Astrocyte (in vitro differentiated cells and primary cell): ENCODE measurements at regions not wholly inside any gene's neighbourhood (a gene's known extent, or its start where the extent isn't known, plus 50 kb on each side); places are given as distances from the start of the nearest gene placed in this dataset.

Experiments
- EZH2 ChIP-seq: IDR thresholded peaks from 2 replicates; pipeline ENCODE4 v1.6.1; 2012; ENCODE audit warnings: mild to moderate bottlenecking, low read length, inconsistent platforms; ENCODE audit not compliant: insufficient read depth
- TF ChIP-seq, protein P1 (sequence below): IDR thresholded peaks from 2 replicates; pipeline ENCODE4 v1.5.1; 2011; ENCODE audit warnings: low read depth, mild to moderate bottlenecking, inconsistent platforms, low read length, moderate library complexity; ENCODE audit not compliant: insufficient read depth

DNA sequence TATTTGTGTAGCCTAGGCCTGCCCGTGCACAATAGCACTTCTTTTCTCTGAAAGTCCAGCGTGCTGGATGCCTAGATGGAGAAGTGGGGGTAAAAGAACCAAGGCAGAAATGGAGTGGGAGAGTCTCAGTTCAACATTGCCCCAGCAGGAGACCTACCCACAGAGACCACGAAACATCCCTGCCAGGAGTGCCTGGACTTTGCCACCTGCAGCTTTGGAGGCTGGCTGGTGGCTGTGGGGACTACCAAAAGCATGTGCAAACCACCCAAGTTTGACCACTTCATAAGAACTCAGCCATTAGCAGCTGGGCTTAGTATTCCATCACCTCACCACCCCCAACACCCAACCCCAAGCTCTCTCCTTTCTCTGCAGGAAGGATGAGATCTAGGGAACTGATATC is 416.9 kb upstream of the ID2 start:
- TF ChIP-seq, protein P1, sequence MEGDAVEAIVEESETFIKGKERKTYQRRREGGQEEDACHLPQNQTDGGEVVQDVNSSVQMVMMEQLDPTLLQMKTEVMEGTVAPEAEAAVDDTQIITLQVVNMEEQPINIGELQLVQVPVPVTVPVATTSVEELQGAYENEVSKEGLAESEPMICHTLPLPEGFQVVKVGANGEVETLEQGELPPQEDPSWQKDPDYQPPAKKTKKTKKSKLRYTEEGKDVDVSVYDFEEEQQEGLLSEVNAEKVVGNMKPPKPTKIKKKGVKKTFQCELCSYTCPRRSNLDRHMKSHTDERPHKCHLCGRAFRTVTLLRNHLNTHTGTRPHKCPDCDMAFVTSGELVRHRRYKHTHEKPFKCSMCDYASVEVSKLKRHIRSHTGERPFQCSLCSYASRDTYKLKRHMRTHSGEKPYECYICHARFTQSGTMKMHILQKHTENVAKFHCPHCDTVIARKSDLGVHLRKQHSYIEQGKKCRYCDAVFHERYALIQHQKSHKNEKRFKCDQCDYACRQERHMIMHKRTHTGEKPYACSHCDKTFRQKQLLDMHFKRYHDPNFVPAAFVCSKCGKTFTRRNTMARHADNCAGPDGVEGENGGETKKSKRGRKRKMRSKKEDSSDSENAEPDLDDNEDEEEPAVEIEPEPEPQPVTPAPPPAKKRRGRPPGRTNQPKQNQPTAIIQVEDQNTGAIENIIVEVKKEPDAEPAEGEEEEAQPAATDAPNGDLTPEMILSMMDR = no peak
- no peak for TF ChIP-seq EZH2
